H1 (cell line): ENCODE measurements at regions not wholly inside any gene's neighbourhood (a gene's known extent, or its start where the extent isn't known, plus 50 kb on each side); places are given as distances from the start of the nearest gene placed in this dataset.

Experiments
- CHD7 ChIP-seq: fragments of 300-600 bp; sonication (generic); IDR thresholded peaks from 2 replicates; pipeline ENCODE4 v1.7.1; 2012; ENCODE audit warnings: low read length, moderate library complexity, mild to moderate bottlenecking, inconsistent platforms; ENCODE audit not compliant: insufficient replicate concordance
- CREB1 ChIP-seq: IDR thresholded peaks from 2 replicates; pipeline ENCODE4 v1.6.1; 2012; ENCODE audit warnings: inconsistent platforms
- CTCF ChIP-seq, 3 experiments: IDR thresholded peaks; 1 replicate in 2 of 3; 2 replicates in 1 of 3; pipeline versions ENCODE4 v1.5.1 to v1.6.1; 2011; ENCODE audit warnings: low read length in 3 of 3, mild to moderate bottlenecking in 3 of 3, inconsistent platforms in 2 of 3, low read depth in 1 of 3, moderate library complexity in 1 of 3; ENCODE audit not compliant: insufficient read depth in 1 of 3; ENCODE audit errors: control extremely low read depth in 1 of 3
- EP300 ChIP-seq, 2 experiments: IDR thresholded peaks; 1 replicate in 1 of 2; 2 replicates in 1 of 2; pipeline ENCODE4 v1.6.1; 2011 to 2012; ENCODE audit warnings: low read depth in 2 of 2, low read length in 2 of 2, mild to moderate bottlenecking in 2 of 2, borderline replicate concordance in 1 of 2, inconsistent platforms in 1 of 2, moderate library complexity in 1 of 2
- EZH2 ChIP-seq: fragments of 200-600 bp; sonication (generic); IDR thresholded peaks from 2 replicates; pipeline ENCODE4 v1.7.1; 2012; ENCODE audit warnings: low read depth, mild to moderate bottlenecking, moderate library complexity, low read length, inconsistent platforms; ENCODE audit not compliant: severe bottlenecking
- JUND ChIP-seq: IDR thresholded peaks from 2 replicates; pipeline ENCODE4 v1.6.1; 2011; ENCODE audit warnings: mild to moderate bottlenecking, improper control_type of control experiment, low read length
- MAFK ChIP-seq: IDR thresholded peaks from 2 replicates; pipeline ENCODE4 v1.6.1; 2012; ENCODE audit warnings: low read depth, mild to moderate bottlenecking, improper control_type of control experiment, low read length
- POLR2A ChIP-seq, 2 experiments: IDR thresholded peaks; 1 replicate in 1 of 2; 2 replicates in 1 of 2; pipeline ENCODE4 v1.6.1; 2011; ENCODE audit warnings: low read depth in 2 of 2, low read length in 2 of 2, mild to moderate bottlenecking in 2 of 2; ENCODE audit errors: control extremely low read depth in 1 of 2
- POLR2AphosphoS5 ChIP-seq: IDR thresholded peaks from 2 replicates; pipeline ENCODE4 v1.6.1; 2011; ENCODE audit warnings: low read depth, low read length
- RAD21 ChIP-seq, 2 experiments: IDR thresholded peaks in 1 of 2; conservative IDR thresholded peaks in 1 of 2; 2 replicates each; pipeline ENCODE4 v1.6.1; 2011; ENCODE audit warnings: low read depth in 2 of 2, low read length in 2 of 2, improper control_type of control experiment in 1 of 2, inconsistent platforms in 1 of 2, mild to moderate bottlenecking in 1 of 2, moderate library complexity in 1 of 2
- RNF2 ChIP-seq: fragments of 200-900, 300-1000 bp; sonication (generic); IDR thresholded peaks from 2 replicates; pipeline ENCODE4 v1.7.1; 2016; ENCODE audit warnings: borderline replicate concordance, low read depth, mild to moderate bottlenecking, antibody characterized with exemption, low read length; ENCODE audit not compliant: poor library complexity, severe bottlenecking; ENCODE audit errors: missing control alignments
- SIN3A ChIP-seq, 2 experiments: IDR thresholded peaks in 1 of 2; conservative IDR thresholded peaks in 1 of 2; 2 replicates each; pipeline ENCODE4 v1.6.1; 2011 to 2012; ENCODE audit warnings: low read length in 2 of 2, improper control_type of control experiment in 1 of 2, low read depth in 1 of 2, mild to moderate bottlenecking in 1 of 2
- SP1 ChIP-seq: IDR thresholded peaks from 2 replicates; pipeline ENCODE4 v1.6.1; 2011; ENCODE audit warnings: low read depth, low read length
- TAF1 ChIP-seq: IDR thresholded peaks from 2 replicates; pipeline ENCODE4 v1.6.1; 2011; ENCODE audit warnings: mild to moderate bottlenecking, low read depth, low read length

DNA sequence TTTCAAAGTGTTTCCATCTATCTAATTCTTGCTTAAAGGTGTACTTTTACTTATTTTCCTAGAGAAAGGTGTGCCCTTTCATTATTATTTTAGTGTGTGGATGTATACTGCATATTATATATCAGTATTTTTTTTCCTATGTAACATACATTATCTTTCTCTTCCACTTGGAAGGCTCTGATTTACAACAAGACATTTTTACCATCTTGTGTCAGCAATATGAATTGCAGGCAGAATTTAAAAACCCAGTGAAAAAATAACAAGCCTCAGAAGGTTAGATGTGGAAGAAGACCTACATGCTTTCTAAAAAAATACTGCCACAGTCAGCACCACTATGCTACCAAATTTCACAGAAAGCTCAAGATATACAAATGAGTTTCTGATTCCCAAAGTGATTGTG is 327.7 kb upstream of the STEAP1 start:
- TF ChIP-seq TAF1 (no peak), CTCF (IDR thresholded peaks at IDR 0.05; ENCODE audit: control extremely low read depth in 1 of 3, insufficient read depth in 1 of 3, low read depth in 1 of 3, low read length in 3 of 3) (no peak), SIN3A (conservative IDR thresholded peaks at IDR 0.05 in 1 of 2, IDR thresholded peaks at IDR 0.05 in 1 of 2; ENCODE audit: low read depth in 1 of 2, low read length in 2 of 2) (no peak), POLR2AphosphoS5 (no peak), POLR2A (IDR thresholded peaks at IDR 0.05; ENCODE audit: control extremely low read depth in 1 of 2, low read depth in 2 of 2, low read length in 2 of 2) (no peak), EP300 (IDR thresholded peaks at IDR 0.05; ENCODE audit: borderline replicate concordance in 1 of 2, low read depth in 2 of 2, low read length in 2 of 2) (no peak), MAFK (no peak), SP1 (no peak), CHD7 (no peak), RNF2 (no peak), EZH2 (no peak), RAD21 (IDR thresholded peaks at IDR 0.05 in 1 of 2, conservative IDR thresholded peaks at IDR 0.05 in 1 of 2; ENCODE audit: low read depth in 2 of 2, low read length in 2 of 2) (no peak), CREB1 (no peak), JUND (no peak)
